OCI-LY3 (cell line): ENCODE measurements at regions not wholly inside any gene's neighbourhood (a gene's known extent, or its start where the extent isn't known, plus 50 kb on each side); places are given as distances from the start of the nearest gene placed in this dataset.

Experiments
- H2AFZ ChIP-seq: fragments of 200-600, 300-600 bp; shearing (Covaris generic); 2 replicates; pipeline ENCODE4 v1.6.0; 2014; ENCODE audit warnings: antibody characterized with exemption, low read depth, low read length
- H3K27ac ChIP-seq: fragments of 200-600, 300-600 bp; sonication (generic); 2 replicates; pipeline ENCODE4 v1.5.1; 2014; ENCODE audit warnings: mild to moderate bottlenecking, low read length, moderate library complexity, mixed read lengths
- H3K27me3 ChIP-seq: fragments of 200-600, 300-600 bp; sonication (generic); 2 replicates; pipeline ENCODE4 v1.6.1; 2014; ENCODE audit warnings: low read depth, low read length, mixed read lengths
- H3K36me3 ChIP-seq: fragments of 200-600, 300-600 bp; sonication (generic); replicated peaks from 2 replicates; pipeline ENCODE3; 2014; ENCODE audit warnings: low read depth, low read length, mixed read lengths
- H3K4me1 ChIP-seq: fragments of 300-600, 200-600 bp; sonication (generic); 2 replicates; pipeline ENCODE4 v1.6.1; 2014; ENCODE audit warnings: low read length, mixed read lengths
- H3K4me2 ChIP-seq: fragments of 200-600, 300-600 bp; sonication (generic); 2 replicates; pipeline ENCODE4 v1.6.1; 2014; ENCODE audit warnings: low read length, mixed read lengths
- H3K4me3 ChIP-seq: fragments of 300-600, 200-600 bp; sonication (generic); 2 replicates; pipeline ENCODE4 v1.5.1; 2014; ENCODE audit warnings: antibody characterized with exemption, mild to moderate bottlenecking, low read length, moderate library complexity
- H3K79me2 ChIP-seq: fragments of 300-600, 200-600 bp; shearing (Covaris generic); 2 replicates; pipeline ENCODE4 v1.6.1; 2014; ENCODE audit warnings: mild to moderate bottlenecking, low read length, mixed read lengths
- H3K9ac ChIP-seq: fragments of 300-600, 200-600 bp; shearing (Covaris generic); 2 replicates; pipeline ENCODE4 v1.6.0; 2014; ENCODE audit warnings: mild to moderate bottlenecking, low read length, moderate library complexity
- H3K9me3 ChIP-seq: fragments of 200-600, 300-600 bp; shearing (Covaris generic); 2 replicates; pipeline ENCODE4 v1.6.1; 2014; ENCODE audit warnings: low read length, mixed read lengths; ENCODE audit not compliant: insufficient read depth
- H4K20me1 ChIP-seq: fragments of 200-600, 300-600 bp; sonication (generic); 2 replicates; pipeline ENCODE4 v1.6.1; 2016; ENCODE audit warnings: low read length, mixed read lengths; ENCODE audit not compliant: insufficient read depth
- CTCF ChIP-seq: fragments of 200-600, 300-600 bp; sonication (generic); IDR thresholded peaks from 2 replicates; pipeline ENCODE4 v1.5.1; 2014; ENCODE audit warnings: antibody characterized with exemption, low read length, low read depth
- EZH2phosphoT487 ChIP-seq: fragments of 200-600 bp; shearing (Covaris generic); IDR thresholded peaks from 2 replicates; pipeline ENCODE4 v1.6.1; 2018; ENCODE audit warnings: antibody characterized with exemption, mixed run types, low read depth

GRCh38 chr21:35969281-35969680, 91.0 kb downstream of the SETD4 start:
- H3K9ac ChIP-seq: no peak overlapping the region
- H3K27ac ChIP-seq: no peak overlapping the region
- TF ChIP-seq EZH2phosphoT487 (no peak), CTCF (no peak)
- no peaks in the 10 kb centered on the region for H3K4me1 ChIP-seq
- H3K27me3 ChIP-seq: no peaks in the 10 kb centered on the region
- H3K36me3 ChIP-seq: no peaks in the 10 kb centered on the region
- no peaks in the 10 kb centered on the region for H4K20me1 ChIP-seq
- H3K4me2 ChIP-seq: no peak overlapping the region
- H3K9me3 ChIP-seq: no peaks in the 10 kb centered on the region
- H3K79me2 ChIP-seq: no peaks in the 10 kb centered on the region
- no peak overlapping the region for H2AFZ ChIP-seq
- H3K4me3 ChIP-seq: no peak overlapping the region

DNA sequence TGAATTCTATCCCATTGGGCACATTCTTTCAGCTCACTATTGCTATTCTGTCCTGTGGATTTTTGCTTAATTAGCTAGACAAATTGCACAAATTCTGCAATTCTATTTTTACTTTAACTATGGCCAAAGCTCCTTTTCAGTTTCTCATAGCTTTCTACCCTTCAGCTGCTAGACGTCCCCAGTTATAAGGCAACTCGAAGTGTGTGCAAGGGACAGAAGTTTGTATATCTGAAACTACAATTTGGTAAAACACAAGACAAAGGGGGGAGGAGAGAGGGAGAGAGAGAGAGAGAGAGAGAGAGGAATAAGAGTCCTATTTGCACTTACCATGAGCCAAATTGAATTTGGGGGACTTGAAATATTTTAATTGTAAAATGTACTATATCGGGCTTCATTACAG, 91.8 kb downstream of the SETD4 start:
- TF ChIP-seq CTCF (no peak), EZH2phosphoT487 (no peak)
- Histone ChIP-seq H3K4me2 (no peak overlapping the region), H4K20me1 (no peaks in the 10 kb centered on the region), H3K27me3 (no peaks in the 10 kb centered on the region), H3K36me3 (no peaks in the 10 kb centered on the region), H3K4me3 (no peak overlapping the region), H3K9me3 (no peaks in the 10 kb centered on the region), H2AFZ (no peak overlapping the region), H3K9ac (no peak overlapping the region), H3K4me1 (no peaks in the 10 kb centered on the region), H3K79me2 (no peaks in the 10 kb centered on the region), H3K27ac (no peak overlapping the region)

DNA sequence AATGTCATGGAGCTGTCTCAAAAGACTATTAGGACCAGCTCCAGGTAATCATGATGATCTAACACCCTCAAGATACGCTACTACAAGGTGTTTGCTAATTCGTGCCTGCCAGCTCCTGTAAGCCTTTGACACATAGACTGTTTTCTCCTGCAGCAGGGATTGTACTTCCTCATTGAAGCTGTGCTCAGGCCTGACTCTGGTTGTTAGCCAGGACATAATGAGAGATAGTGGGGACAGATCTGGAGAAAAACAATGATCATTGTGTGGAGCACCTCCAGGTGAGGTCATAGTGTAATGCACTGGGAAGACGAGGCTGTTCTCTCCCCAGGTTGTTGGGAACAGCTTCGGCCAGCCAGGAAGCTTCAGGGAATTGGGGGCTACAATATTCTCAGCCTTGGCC, 94.6 kb downstream of the SETD4 start:
- H3K4me2 ChIP-seq: no peak overlapping the region
- H3K36me3 ChIP-seq: no peaks in the 10 kb centered on the region
- no peaks in the 10 kb centered on the region for H3K27me3 ChIP-seq
- H3K4me1 ChIP-seq: no peaks in the 10 kb centered on the region
- H3K9me3 ChIP-seq: no peaks in the 10 kb centered on the region
- H3K9ac ChIP-seq: no peak overlapping the region
- no peaks in the 10 kb centered on the region for H3K79me2 ChIP-seq
- H3K27ac ChIP-seq: no peak overlapping the region
- TF ChIP-seq CTCF: no peak
- no peak overlapping the region for H3K4me3 ChIP-seq
- no peak overlapping the region for H2AFZ ChIP-seq
- H4K20me1 ChIP-seq: no peaks in the 10 kb centered on the region

GRCh38 chr21:35963920-35964451, 96.3 kb downstream of the SETD4 start:
- H3K27ac ChIP-seq: no peak overlapping the region
- H3K9me3 ChIP-seq: no peaks in the 10 kb centered on the region
- H3K4me2 ChIP-seq: no peak overlapping the region
- no peak overlapping the region for H2AFZ ChIP-seq
- no peak for TF ChIP-seq CTCF
- TF ChIP-seq EZH2phosphoT487: no peak
- H3K4me1 ChIP-seq: no peaks in the 10 kb centered on the region
- no peaks in the 10 kb centered on the region for H3K27me3 ChIP-seq
- no peaks in the 10 kb centered on the region for H3K79me2 ChIP-seq
- no peak overlapping the region for H3K4me3 ChIP-seq
- no peaks in the 10 kb centered on the region for H4K20me1 ChIP-seq
- no peak overlapping the region for H3K9ac ChIP-seq
- H3K36me3 ChIP-seq: no peaks in the 10 kb centered on the region
